ENCODE measurements at regions not wholly inside any gene's neighbourhood (a gene's known extent, or its start where the extent isn't known, plus 50 kb on each side); places are given as distances from the start of the nearest gene placed in this dataset.

GRCh38 chr10:60728056-60728455 lies 50.2 kb upstream of the CDK1 start:
- Histone ChIP-seq H3K4me3 (no peak overlapping the region), H3K27ac (no peak overlapping the region), H3K27me3 (peaks cover 0 to 8% (median 0%) of the 10 kb centered on the region in 4 donors), H3K9me3 (no peaks in the 10 kb centered on the region), H3K4me1 (peaks cover 0 to 29% (median 0%) of the 10 kb centered on the region in 3 donors), H3K36me3 (no peaks in the 10 kb centered on the region)
- no peak for DNase-seq
- no peak for TF ChIP-seq POLR2A (IDR thresholded peaks at IDR 0.05)
- TF ChIP-seq, protein P1, sequence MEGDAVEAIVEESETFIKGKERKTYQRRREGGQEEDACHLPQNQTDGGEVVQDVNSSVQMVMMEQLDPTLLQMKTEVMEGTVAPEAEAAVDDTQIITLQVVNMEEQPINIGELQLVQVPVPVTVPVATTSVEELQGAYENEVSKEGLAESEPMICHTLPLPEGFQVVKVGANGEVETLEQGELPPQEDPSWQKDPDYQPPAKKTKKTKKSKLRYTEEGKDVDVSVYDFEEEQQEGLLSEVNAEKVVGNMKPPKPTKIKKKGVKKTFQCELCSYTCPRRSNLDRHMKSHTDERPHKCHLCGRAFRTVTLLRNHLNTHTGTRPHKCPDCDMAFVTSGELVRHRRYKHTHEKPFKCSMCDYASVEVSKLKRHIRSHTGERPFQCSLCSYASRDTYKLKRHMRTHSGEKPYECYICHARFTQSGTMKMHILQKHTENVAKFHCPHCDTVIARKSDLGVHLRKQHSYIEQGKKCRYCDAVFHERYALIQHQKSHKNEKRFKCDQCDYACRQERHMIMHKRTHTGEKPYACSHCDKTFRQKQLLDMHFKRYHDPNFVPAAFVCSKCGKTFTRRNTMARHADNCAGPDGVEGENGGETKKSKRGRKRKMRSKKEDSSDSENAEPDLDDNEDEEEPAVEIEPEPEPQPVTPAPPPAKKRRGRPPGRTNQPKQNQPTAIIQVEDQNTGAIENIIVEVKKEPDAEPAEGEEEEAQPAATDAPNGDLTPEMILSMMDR (IDR thresholded peaks at IDR 0.05) = no peak
- WGBS, 2 donors = 59 to 85% methylated on average over 5 of the region's 5 CpGs
- intact Hi-C loops (cut with DNase I) = no loop called here

- intact Hi-C loops (cut with DNase I) = no loop called here
- H3K27me3 ChIP-seq = no peaks in the 10 kb centered on the region
- no peaks in the 10 kb centered on the region for H3K9me3 ChIP-seq
- H3K27ac ChIP-seq = no peak overlapping the region
- H3K36me3 ChIP-seq = no peaks in the 10 kb centered on the region
- no peak for DNase-seq
- peaks cover 0 to 20% (median 0%) of the 10 kb centered on the region in 3 donors for H3K4me1 ChIP-seq
- H3K4me3 ChIP-seq = no peak overlapping the region
- TF ChIP-seq, protein P1 (IDR thresholded peaks at IDR 0.05) = no peak
- TF ChIP-seq POLR2A (IDR thresholded peaks at IDR 0.05) = no peak
Measured at GRCh38 chr10:60726257-60726656, 52.0 kb upstream of the CDK1 start.

- no peak for TF ChIP-seq POLR2A (IDR thresholded peaks at IDR 0.05)
- TF ChIP-seq, protein P1 (IDR thresholded peaks at IDR 0.05) = no peak
- no peak overlapping the region for H3K27ac ChIP-seq
- H3K9me3 ChIP-seq = no peaks in the 10 kb centered on the region
- H3K4me1 ChIP-seq = peaks cover 0 to 6% (median 0%) of the 10 kb centered on the region in 3 donors
- H3K36me3 ChIP-seq = no peaks in the 10 kb centered on the region
- intact Hi-C loops (cut with DNase I) = no loop called here
- H3K27me3 ChIP-seq = no peaks in the 10 kb centered on the region
- WGBS, 2 donors = 50 to 59% methylated on average over 3 of the region's 3 CpGs
- DNase-seq = no peak
- H3K4me3 ChIP-seq = no peak overlapping the region
Measured at GRCh38 chr10:60722623-60723022, 55.7 kb upstream of the CDK1 start.

- TF ChIP-seq POLR2A (IDR thresholded peaks at IDR 0.05) = no peak
- TF ChIP-seq, protein P1 (IDR thresholded peaks at IDR 0.05) = no peak
- WGBS, 2 donors = 63 to 69% methylated on average over 1 of the region's 1 CpG
- peaks cover 0 to 6% (median 0%) of the 10 kb centered on the region in 3 donors for H3K4me1 ChIP-seq
- no peaks in the 10 kb centered on the region for H3K36me3 ChIP-seq
- H3K4me3 ChIP-seq = no peak overlapping the region
- intact Hi-C loops (cut with DNase I) = no loop called here
- H3K9me3 ChIP-seq = no peaks in the 10 kb centered on the region
- no peaks in the 10 kb centered on the region for H3K27me3 ChIP-seq
- H3K27ac ChIP-seq = no peak overlapping the region
- no peak for DNase-seq
Measured at GRCh38 chr10:60719721-60720120, 58.6 kb upstream of the CDK1 start.

GRCh38 chr10:60718886-60719285 lies 59.4 kb upstream of the CDK1 start:
- WGBS, 2 donors = 19 to 36% methylated on average over 1 of the region's 1 CpG
- no peak for DNase-seq
- Histone ChIP-seq H3K9me3 (no peaks in the 10 kb centered on the region), H3K27me3 (no peaks in the 10 kb centered on the region), H3K4me1 (peaks cover 0 to 6% (median 0%) of the 10 kb centered on the region in 3 donors), H3K27ac (no peak overlapping the region), H3K4me3 (no peak overlapping the region), H3K36me3 (no peaks in the 10 kb centered on the region)
- no peak for TF ChIP-seq POLR2A (IDR thresholded peaks at IDR 0.05)
- TF ChIP-seq, protein P1 (IDR thresholded peaks at IDR 0.05) = no peak
- intact Hi-C loops (cut with DNase I) = no loop called here

All from esophagus squamous epithelium (tissue), 5 donors.